ENCODE measurements at regions not wholly inside any gene's neighbourhood (a gene's known extent, or its start where the extent isn't known, plus 50 kb on each side); places are given as distances from the start of the nearest gene placed in this dataset.

GRCh38 chr14:29042551-29042950 lies 276.0 kb downstream of the FOXG1 start:
- H3K9me3 Mint-ChIP-seq (ENCODE audit: unreplicated experiment): no peaks in the 10 kb centered on the region
- no peaks in the 10 kb centered on the region for H3K36me3 Mint-ChIP-seq (ENCODE audit: unreplicated experiment)
- H3K27me3 Mint-ChIP-seq (ENCODE audit: unreplicated experiment): no peaks in the 10 kb centered on the region
- TF ChIP-seq CTCF (IDR thresholded peaks at IDR 0.05): no peak
- no peaks in the 10 kb centered on the region for H3K4me1 Mint-ChIP-seq (ENCODE audit: unreplicated experiment)
- no peak overlapping the region for H3K27ac Mint-ChIP-seq (ENCODE audit: unreplicated experiment)
- DNase-seq (ENCODE audit: extremely low spot score, unreplicated experiment): no peak
- H3K4me3 Mint-ChIP-seq (ENCODE audit: unreplicated experiment): no peak overlapping the region

- H3K4me1 Mint-ChIP-seq (ENCODE audit: unreplicated experiment): no peaks in the 10 kb centered on the region
Observed at GRCh38 chr14:29043737-29044136, 277.1 kb downstream of the FOXG1 start.

GRCh38 chr14:29045237-29045636 lies 278.6 kb downstream of the FOXG1 start:
- DNase-seq (ENCODE audit: extremely low spot score, unreplicated experiment): no peak
- no peak overlapping the region for H3K4me3 Mint-ChIP-seq (ENCODE audit: unreplicated experiment)
- H3K9me3 Mint-ChIP-seq (ENCODE audit: unreplicated experiment): peaks cover 6% of the 10 kb centered on the region
- H3K36me3 Mint-ChIP-seq (ENCODE audit: unreplicated experiment): no peaks in the 10 kb centered on the region
- H3K4me1 Mint-ChIP-seq (ENCODE audit: unreplicated experiment): no peaks in the 10 kb centered on the region
- H3K27me3 Mint-ChIP-seq (ENCODE audit: unreplicated experiment): no peaks in the 10 kb centered on the region
- H3K27ac Mint-ChIP-seq (ENCODE audit: unreplicated experiment): no peak overlapping the region
- no peak for TF ChIP-seq CTCF (IDR thresholded peaks at IDR 0.05)

More at GRCh38 chr14:29043737-29044136, 277.1 kb downstream of the FOXG1 start:
- no peak for DNase-seq (ENCODE audit: extremely low spot score, unreplicated experiment)
- TF ChIP-seq CTCF (IDR thresholded peaks at IDR 0.05): no peak
- Mint-ChIP-seq H3K9me3 (ENCODE audit: unreplicated experiment) (no peaks in the 10 kb centered on the region), H3K27ac (ENCODE audit: unreplicated experiment) (no peak overlapping the region), H3K36me3 (ENCODE audit: unreplicated experiment) (no peaks in the 10 kb centered on the region), H3K27me3 (ENCODE audit: unreplicated experiment) (no peaks in the 10 kb centered on the region), H3K4me3 (ENCODE audit: unreplicated experiment) (no peak overlapping the region)

- H3K27me3 Mint-ChIP-seq (ENCODE audit: unreplicated experiment): no peaks in the 10 kb centered on the region
- H3K27ac Mint-ChIP-seq (ENCODE audit: unreplicated experiment): no peak overlapping the region
- H3K9me3 Mint-ChIP-seq (ENCODE audit: unreplicated experiment): peaks cover 10% of the 10 kb centered on the region
- H3K36me3 Mint-ChIP-seq (ENCODE audit: unreplicated experiment): no peaks in the 10 kb centered on the region
- H3K4me1 Mint-ChIP-seq (ENCODE audit: unreplicated experiment): no peaks in the 10 kb centered on the region
- no peak overlapping the region for H3K4me3 Mint-ChIP-seq (ENCODE audit: unreplicated experiment)
- no peak for DNase-seq (ENCODE audit: extremely low spot score, unreplicated experiment)
- no peak for TF ChIP-seq CTCF (IDR thresholded peaks at IDR 0.05)
Observed at GRCh38 chr14:29054119-29054518, 287.5 kb downstream of the FOXG1 start.

- Mint-ChIP-seq H3K4me3 (ENCODE audit: unreplicated experiment) (no peak overlapping the region), H3K36me3 (ENCODE audit: unreplicated experiment) (no peaks in the 10 kb centered on the region), H3K27me3 (ENCODE audit: unreplicated experiment) (no peaks in the 10 kb centered on the region), H3K4me1 (ENCODE audit: unreplicated experiment) (no peaks in the 10 kb centered on the region), H3K9me3 (ENCODE audit: unreplicated experiment) (no peaks in the 10 kb centered on the region), H3K27ac (ENCODE audit: unreplicated experiment) (no peak overlapping the region)
- TF ChIP-seq CTCF (IDR thresholded peaks at IDR 0.05): no peak
- no peak for DNase-seq (ENCODE audit: extremely low spot score, unreplicated experiment)
Observed at GRCh38 chr14:29056041-29056566, 289.5 kb downstream of the FOXG1 start.
